ENCODE measurements at regions not wholly inside any gene's neighbourhood (a gene's known extent, or its start where the extent isn't known, plus 50 kb on each side); places are given as distances from the start of the nearest gene placed in this dataset.
"Not testable (repeated sequence)": the region's sequence is repeated elsewhere in the genome, so short reads cannot be mapped to it uniquely, and the experiment has no call there.

DNA sequence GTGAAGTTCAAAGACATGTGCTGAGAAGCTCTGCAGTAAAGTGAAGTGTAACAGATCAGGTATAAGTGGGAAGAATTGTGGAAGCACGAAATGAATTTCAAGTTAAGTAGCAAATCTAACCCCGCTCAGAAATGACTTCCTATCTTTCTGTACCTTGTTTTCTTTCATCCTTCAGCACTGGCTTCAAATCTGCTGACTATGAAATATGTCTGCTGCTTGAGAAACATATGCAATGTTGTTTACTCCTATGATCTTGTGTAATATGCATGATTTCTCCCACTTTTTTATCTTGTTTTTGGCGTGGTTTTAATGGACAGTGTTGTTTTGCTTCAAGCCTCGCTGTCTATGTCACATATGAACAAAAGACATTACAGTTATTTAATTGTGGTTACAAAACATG is 545.3 kb upstream of the NCAM2 start:
- no peak overlapping the region for H3K9ac ChIP-seq (ENCODE audit: insufficient read length, low read depth)
- H3K9me3 ChIP-seq (ENCODE audit: insufficient read depth, low read length), result no peaks in the 10 kb centered on the region
- no peak for DNase-seq (ENCODE audit: low read depth, low spot score)
- H3K36me3 ChIP-seq (ENCODE audit: insufficient read depth, insufficient read length, low read length), result no peaks in the 10 kb centered on the region
- H3K4me1 ChIP-seq (ENCODE audit: insufficient read depth, insufficient read length), result no peaks in the 10 kb centered on the region
- H3K4me3 ChIP-seq (ENCODE audit: insufficient read length, low read depth), result no peak overlapping the region
- no peaks in the 10 kb centered on the region for H3K27me3 ChIP-seq (ENCODE audit: insufficient read depth, insufficient read length)
- no peak for TF ChIP-seq SUZ12 (IDR thresholded peaks at IDR 0.05; ENCODE audit: extremely low read depth, insufficient read depth, insufficient read length)
- no peak for TF ChIP-seq ZNF274 (IDR thresholded peaks at IDR 0.05; ENCODE audit: low read depth, low read length)
- TF ChIP-seq YY1 (IDR thresholded peaks at IDR 0.05; ENCODE audit: insufficient read depth, insufficient read length), result no peak

DNA sequence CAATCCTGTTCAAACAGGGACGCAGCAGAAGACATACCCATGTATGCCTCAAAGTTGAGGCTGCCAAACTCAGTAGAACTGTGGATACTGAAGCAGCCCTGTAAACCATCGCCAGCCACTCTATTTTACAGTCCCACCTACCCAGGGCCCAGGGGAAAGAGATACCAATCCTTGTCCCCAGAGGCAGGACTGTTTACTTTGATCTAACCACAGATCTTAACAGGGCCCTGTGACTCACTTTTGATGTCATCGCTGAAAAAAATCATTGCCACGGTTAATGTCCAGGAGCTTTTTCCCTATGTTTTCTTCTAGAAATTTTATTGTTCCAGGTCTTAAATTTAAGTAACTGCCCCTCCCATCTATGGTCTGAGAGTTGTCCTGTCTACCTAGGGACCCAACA is 538.4 kb upstream of the NCAM2 start:
- H3K9me3 ChIP-seq (ENCODE audit: insufficient read depth, low read length), result no peaks in the 10 kb centered on the region

GRCh38 chr21:20463362-20463761 is 534.8 kb upstream of the NCAM2 start:
- Histone ChIP-seq H3K4me1 (ENCODE audit: insufficient read depth, insufficient read length) (no peaks in the 10 kb centered on the region), H3K9me3 (ENCODE audit: insufficient read depth, low read length) (no peaks in the 10 kb centered on the region), H3K9ac (ENCODE audit: insufficient read length, low read depth) (no peak overlapping the region), H3K4me3 (ENCODE audit: insufficient read length, low read depth) (no peak overlapping the region), H3K27me3 (ENCODE audit: insufficient read depth, insufficient read length) (no peaks in the 10 kb centered on the region), H3K36me3 (ENCODE audit: insufficient read depth, insufficient read length, low read length) (no peaks in the 10 kb centered on the region)
- DNase-seq (ENCODE audit: low read depth, low spot score), result no peak
- TF ChIP-seq ZNF274 (IDR thresholded peaks at IDR 0.05; ENCODE audit: low read depth, low read length) (no peak), YY1 (IDR thresholded peaks at IDR 0.05; ENCODE audit: insufficient read depth, insufficient read length) (no peak), SUZ12 (IDR thresholded peaks at IDR 0.05; ENCODE audit: extremely low read depth, insufficient read depth, insufficient read length) (no peak)

More for the DNA sequence above, 538.4 kb upstream of the NCAM2 start:
- Histone ChIP-seq H3K27me3 (ENCODE audit: insufficient read depth, insufficient read length) (no peaks in the 10 kb centered on the region), H3K36me3 (ENCODE audit: insufficient read depth, insufficient read length, low read length) (no peaks in the 10 kb centered on the region), H3K4me3 (ENCODE audit: insufficient read length, low read depth) (no peak overlapping the region), H3K4me1 (ENCODE audit: insufficient read depth, insufficient read length) (no peaks in the 10 kb centered on the region), H3K9ac (ENCODE audit: insufficient read length, low read depth) (no peak overlapping the region)
- no peak for TF ChIP-seq ZNF274 (IDR thresholded peaks at IDR 0.05; ENCODE audit: low read depth, low read length)
- no peak for TF ChIP-seq YY1 (IDR thresholded peaks at IDR 0.05; ENCODE audit: insufficient read depth, insufficient read length)
- TF ChIP-seq SUZ12 (IDR thresholded peaks at IDR 0.05; ENCODE audit: extremely low read depth, insufficient read depth, insufficient read length), result no peak
- no peak for DNase-seq (ENCODE audit: low read depth, low spot score)

DNA sequence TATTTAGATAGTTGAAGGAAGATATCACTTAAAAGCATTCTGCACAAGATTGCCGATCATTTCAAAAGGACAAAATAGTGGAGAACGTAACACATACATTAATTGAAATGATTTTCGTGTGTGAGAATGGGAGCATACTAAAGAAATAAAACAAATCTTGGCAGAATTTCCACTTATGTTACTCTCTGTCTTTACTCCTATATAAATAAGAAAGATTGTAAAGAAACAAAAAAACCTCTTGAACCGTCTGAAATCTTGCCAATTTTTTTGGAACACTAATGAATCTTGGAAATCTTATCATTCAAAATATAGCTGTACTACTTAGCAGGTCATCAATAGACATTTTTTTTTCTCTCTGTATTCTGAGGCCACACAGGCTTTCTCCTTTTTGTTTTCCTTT is 528.8 kb upstream of the NCAM2 start:
- H3K9me3 ChIP-seq (ENCODE audit: insufficient read depth, low read length), result no peaks in the 10 kb centered on the region
- H3K4me3 ChIP-seq (ENCODE audit: insufficient read length, low read depth), result no peak overlapping the region
- H3K36me3 ChIP-seq (ENCODE audit: insufficient read depth, insufficient read length, low read length), result no peaks in the 10 kb centered on the region
- H3K9ac ChIP-seq (ENCODE audit: insufficient read length, low read depth), result no peak overlapping the region
- no peak for TF ChIP-seq SUZ12 (IDR thresholded peaks at IDR 0.05; ENCODE audit: extremely low read depth, insufficient read depth, insufficient read length)
- no peak for TF ChIP-seq YY1 (IDR thresholded peaks at IDR 0.05; ENCODE audit: insufficient read depth, insufficient read length)
- no peak for TF ChIP-seq ZNF274 (IDR thresholded peaks at IDR 0.05; ENCODE audit: low read depth, low read length)
- no peak for DNase-seq (ENCODE audit: low read depth, low spot score)
- no peaks in the 10 kb centered on the region for H3K27me3 ChIP-seq (ENCODE audit: insufficient read depth, insufficient read length)
- H3K4me1 ChIP-seq (ENCODE audit: insufficient read depth, insufficient read length), result no peaks in the 10 kb centered on the region

- TF ChIP-seq SUZ12 (IDR thresholded peaks at IDR 0.05; ENCODE audit: extremely low read depth, insufficient read depth, insufficient read length) (no peak), ZNF274 (IDR thresholded peaks at IDR 0.05; ENCODE audit: low read depth, low read length) (no peak), YY1 (IDR thresholded peaks at IDR 0.05; ENCODE audit: insufficient read depth, insufficient read length) (no peak)
- Histone ChIP-seq H3K9ac (ENCODE audit: insufficient read length, low read depth) (no peak overlapping the region), H3K9me3 (ENCODE audit: insufficient read depth, low read length) (no peaks in the 10 kb centered on the region), H3K4me1 (ENCODE audit: insufficient read depth, insufficient read length) (no peaks in the 10 kb centered on the region), H3K36me3 (ENCODE audit: insufficient read depth, insufficient read length, low read length) (no peaks in the 10 kb centered on the region), H3K27me3 (ENCODE audit: insufficient read depth, insufficient read length) (no peaks in the 10 kb centered on the region), H3K4me3 (ENCODE audit: insufficient read length, low read depth) (no peak overlapping the region)
- no peak for DNase-seq (ENCODE audit: low read depth, low spot score)
These were observed 511.9 kb upstream of the NCAM2 start for GRCh38 chr21:20486303-20486702.

- H3K27me3 ChIP-seq (ENCODE audit: insufficient read depth, insufficient read length); H3K36me3 ChIP-seq (ENCODE audit: insufficient read depth, insufficient read length, low read length); H3K9ac ChIP-seq (ENCODE audit: insufficient read length, low read depth); DNase-seq (ENCODE audit: low read depth, low spot score); H3K4me1 ChIP-seq (ENCODE audit: insufficient read depth, insufficient read length); H3K9me3 ChIP-seq (ENCODE audit: insufficient read depth, low read length); H3K4me3 ChIP-seq (ENCODE audit: insufficient read length, low read depth): not testable (repeated sequence)
These were observed 495.3 kb upstream of the NCAM2 start for GRCh38 chr21:20502915-20503314.

GRCh38 chr21:20507783-20508182 is 490.4 kb upstream of the NCAM2 start:
- Histone ChIP-seq H3K27me3 (ENCODE audit: insufficient read depth, insufficient read length) (no peaks in the 10 kb centered on the region), H3K9ac (ENCODE audit: insufficient read length, low read depth) (no peak overlapping the region), H3K36me3 (ENCODE audit: insufficient read depth, insufficient read length, low read length) (no peaks in the 10 kb centered on the region), H3K4me1 (ENCODE audit: insufficient read depth, insufficient read length) (no peaks in the 10 kb centered on the region), H3K9me3 (ENCODE audit: insufficient read depth, low read length) (peaks cover 16% of the 10 kb centered on the region), H3K4me3 (ENCODE audit: insufficient read length, low read depth) (no peak overlapping the region)
- TF ChIP-seq SUZ12 (IDR thresholded peaks at IDR 0.05; ENCODE audit: extremely low read depth, insufficient read depth, insufficient read length) (no peak), YY1 (IDR thresholded peaks at IDR 0.05; ENCODE audit: insufficient read depth, insufficient read length) (no peak), ZNF274 (IDR thresholded peaks at IDR 0.05; ENCODE audit: low read depth, low read length) (no peak)
- DNase-seq (ENCODE audit: low read depth, low spot score), result no peak

Measured in NT2/D1 (cell line).